HG03378 (cell line): ENCODE measurements at regions not wholly inside any gene's neighbourhood (a gene's known extent, or its start where the extent isn't known, plus 50 kb on each side); places are given as distances from the start of the nearest gene placed in this dataset.

Source experiments
- ATAC-seq: cut with Tn5 transposase; IDR thresholded peaks from one replicate; pipeline ENCODE4 v1.9.1; 2021; ENCODE audit warnings: mild to moderate bottlenecking, moderate library complexity; ENCODE audit not compliant: unreplicated experiment

DNA sequence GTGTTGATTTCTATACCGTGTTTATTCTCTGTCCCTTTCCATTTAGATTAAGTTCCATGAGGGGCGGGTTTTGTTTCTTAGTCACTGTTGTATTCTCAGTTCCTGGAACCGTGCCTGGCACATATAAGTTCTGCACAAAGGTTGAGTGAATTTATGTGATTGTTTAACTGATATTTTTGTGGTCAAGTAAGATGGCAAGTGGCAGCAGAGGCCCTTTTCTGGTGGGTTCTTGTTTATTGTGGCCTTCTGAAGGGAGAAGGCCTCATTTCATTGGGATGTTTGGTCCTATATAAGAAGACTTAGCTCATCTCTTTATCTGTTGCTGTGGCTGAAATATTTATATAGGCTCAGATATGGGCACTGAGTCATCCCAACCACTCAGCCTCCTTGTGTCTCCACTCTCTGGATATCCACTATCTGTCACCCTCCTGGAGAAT, 262.5 kb downstream of the PSAT1 start:
- ATAC-seq, result no peak

DNA sequence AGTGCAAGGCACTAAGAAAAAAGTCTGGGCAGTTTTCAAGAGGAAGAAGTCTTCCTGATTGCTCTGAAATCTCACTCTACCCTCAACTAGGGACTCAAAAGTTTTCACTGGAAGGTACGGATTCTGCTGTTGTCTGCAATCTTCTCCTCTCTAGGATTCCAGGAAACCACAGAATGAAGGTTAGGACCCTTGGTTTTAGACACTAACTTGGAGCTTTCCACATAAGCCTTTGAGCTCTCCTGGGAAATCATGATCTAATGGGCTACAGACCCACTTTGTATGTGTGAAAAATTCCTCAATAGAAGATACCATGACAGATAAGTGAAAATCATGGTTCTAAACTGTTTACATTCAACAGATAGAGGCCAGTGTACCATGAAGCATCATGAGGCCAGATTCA, 265.1 kb downstream of the PSAT1 start:
- ATAC-seq, result no peak

DNA sequence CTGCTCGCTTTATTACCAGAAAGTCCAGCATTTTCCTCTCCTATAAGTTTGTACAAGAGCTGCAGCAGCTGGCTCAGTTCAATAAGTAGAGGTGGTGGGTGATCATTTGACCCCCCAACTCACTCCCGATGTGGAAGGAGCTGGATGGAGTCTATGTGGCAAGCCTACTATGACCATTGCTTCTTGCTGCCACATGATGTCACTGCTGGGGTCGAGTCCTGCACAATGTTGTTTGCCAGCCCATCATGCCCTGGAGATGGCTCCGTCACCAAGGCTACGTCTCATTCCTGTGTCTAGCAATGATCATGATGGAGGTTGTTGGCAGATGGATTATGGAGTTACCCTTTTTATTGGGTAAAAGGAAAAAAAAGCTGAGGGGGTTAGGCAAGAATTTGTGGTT, 266.3 kb downstream of the PSAT1 start:
- ATAC-seq, result no peak

DNA sequence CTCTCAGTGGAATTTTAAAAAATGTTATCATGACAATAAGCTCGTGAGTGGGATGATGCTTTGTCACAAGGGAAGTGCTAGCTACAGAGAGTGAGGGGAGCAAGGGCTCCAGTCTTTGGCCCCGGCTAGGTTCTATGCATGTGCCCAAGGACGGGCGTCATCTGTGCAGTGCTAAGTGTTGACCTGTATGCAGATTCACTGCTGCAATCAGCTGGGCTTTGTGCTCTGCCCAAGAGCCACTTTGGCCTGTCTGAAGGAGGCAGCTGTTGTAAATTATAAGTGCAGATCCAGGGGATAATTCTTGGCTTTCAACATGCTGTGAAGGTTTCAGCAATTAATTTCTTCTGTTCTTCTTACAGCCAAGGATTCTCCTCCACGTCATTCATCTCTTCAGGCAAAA, 268.6 kb downstream of the PSAT1 start:
- ATAC-seq, result no peak

DNA sequence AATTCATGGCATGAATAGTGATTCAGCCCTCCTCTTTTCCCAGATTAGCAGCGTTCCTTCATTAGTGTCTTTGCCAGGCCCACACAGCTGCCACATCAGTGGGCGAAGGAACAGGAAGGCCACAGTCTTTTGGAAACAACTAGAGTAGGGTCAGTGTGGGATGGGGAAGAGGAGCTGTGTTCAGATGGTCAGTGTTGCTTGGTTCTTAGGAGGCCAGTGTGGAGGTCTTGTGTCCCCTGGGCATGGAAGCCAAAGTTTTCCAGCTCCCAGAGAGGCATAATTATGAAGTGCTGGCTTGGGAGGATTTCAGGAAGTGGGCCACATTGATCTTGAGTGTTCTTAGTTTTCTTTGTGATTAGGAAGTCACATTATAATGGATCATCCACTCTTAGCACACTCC, 269.6 kb downstream of the PSAT1 start:
- no peak for ATAC-seq

DNA sequence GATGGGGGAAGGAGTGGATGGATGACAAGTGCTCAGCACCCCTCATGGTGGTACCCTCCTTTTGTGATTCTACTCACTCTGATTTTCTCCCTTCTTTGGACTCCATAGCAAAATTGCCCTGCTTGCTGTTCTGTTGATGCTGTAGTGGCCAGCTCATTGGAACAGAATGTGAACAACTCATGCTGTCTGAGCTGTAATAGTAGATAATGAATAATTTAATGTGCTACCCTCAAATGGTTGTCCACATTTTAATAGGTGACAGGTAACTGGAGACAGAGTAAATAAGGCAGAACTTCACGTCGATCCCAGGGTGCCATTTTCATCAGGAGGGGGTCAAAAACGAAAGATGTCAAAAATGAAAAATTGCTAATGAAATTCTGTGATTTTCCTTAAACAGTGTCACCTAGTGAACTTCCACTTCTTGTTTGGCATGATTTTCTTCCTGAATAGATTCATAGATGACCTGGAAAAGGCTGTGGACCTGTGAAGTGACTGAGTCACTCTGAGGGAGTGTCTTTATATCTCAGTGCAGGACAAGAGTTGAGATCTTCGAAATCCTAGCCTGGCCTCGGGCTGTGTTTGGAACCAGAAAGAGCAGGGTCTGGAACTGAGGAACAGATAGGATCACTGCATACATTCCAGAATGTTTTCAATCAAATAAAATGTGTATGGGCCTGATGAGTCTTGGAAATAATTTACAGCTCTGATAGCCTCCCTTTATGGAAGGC, 270.2 kb downstream of the PSAT1 start:
- no peak for ATAC-seq

DNA sequence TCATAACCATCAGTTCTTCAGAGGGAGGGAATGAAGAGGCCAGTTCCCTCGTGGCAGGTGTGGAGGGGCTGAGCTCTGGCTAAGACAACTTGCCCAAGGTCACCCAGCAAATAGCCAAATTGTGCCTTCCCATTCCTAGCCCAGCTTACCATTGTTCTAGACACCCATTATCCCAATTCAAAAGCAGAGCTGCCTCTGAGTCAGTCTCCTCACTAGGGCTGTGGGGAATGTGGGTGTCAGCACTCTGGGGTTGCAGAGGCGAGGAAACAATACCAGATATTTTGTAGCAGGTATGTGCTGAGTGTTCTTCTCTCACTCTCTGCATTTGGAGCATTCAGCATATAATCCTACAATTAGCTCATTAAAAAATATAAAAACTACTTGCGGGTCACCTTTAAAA, 270.8 kb downstream of the PSAT1 start:
- ATAC-seq, result no peak

DNA sequence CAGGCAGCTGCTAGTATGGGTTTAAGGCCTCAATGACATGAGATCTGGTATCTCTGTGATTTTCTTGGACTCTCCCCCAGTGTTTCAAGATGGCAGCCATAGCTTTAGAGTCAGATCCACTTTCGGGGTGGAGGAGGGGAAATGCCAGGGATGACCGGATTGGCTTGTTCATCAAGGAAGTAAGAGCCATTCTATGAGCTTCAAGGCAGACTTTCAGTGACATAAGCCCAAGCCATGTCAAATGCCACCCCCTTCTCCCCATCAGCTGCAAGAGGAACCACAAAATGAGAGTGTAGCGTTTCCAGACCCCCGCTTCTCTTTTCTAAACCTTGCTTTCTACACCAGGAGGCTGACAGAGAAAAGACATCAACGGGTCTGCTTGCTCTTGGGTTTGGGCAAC, 271.8 kb downstream of the PSAT1 start:
- no peak for ATAC-seq

DNA sequence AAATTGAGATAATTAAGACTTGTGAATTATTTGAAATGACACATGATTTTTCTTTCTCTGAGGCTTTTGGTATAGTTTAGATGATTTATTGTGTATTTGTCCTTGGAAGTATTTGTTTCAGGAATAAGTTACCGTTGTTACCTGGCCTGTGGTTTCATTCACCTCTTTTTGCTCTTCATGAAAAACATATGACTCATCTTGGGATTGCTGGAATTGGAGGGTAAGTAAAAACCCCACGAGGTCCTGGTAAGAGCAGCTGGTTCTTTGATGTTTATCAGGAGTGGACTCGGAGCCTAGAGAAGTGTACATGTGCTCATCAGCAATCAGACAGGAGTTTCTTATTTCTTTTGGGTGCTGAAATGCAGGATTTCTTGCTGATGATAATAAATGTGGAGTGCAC, 275.3 kb downstream of the PSAT1 start:
- no peak for ATAC-seq

DNA sequence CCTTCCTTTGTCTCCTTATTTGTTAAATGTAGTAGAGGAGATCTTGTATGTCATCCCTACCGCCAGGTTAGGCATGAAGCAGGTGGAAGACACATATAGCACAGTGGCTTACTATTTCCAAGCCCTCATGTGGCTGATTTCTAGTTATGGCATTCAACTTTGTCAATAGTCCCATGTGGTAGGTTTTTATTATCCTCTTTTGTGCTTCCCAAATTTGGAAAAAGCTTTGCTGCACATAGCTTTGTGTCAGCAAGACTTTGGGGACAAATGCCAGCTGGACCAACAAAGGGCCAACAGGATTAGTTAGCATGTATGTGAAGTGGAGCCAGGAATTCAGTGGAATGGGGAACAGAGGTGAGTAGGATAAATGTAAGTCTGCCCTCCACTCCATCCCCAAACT, 276.3 kb downstream of the PSAT1 start:
- ATAC-seq, result no peak

DNA sequence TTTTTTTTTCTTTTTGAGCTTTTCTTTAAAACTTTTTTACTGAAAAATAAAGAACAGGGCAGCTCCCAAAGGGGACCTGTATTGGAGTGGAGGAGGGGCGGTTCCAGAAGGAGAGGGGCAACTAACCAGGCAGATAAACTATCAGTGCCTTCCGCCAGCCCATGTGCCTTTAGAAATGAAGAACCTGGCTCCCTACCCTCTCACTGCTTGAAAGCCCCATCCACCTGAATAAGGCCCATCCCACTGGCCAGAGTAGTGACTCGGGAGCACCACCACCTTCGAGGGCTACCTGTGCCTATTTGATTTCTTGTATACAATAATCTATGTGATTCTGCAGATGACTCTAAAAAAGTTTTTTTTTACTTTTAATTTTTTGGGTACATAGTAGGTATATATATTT, 276.7 kb downstream of the PSAT1 start:
- no peak for ATAC-seq

DNA sequence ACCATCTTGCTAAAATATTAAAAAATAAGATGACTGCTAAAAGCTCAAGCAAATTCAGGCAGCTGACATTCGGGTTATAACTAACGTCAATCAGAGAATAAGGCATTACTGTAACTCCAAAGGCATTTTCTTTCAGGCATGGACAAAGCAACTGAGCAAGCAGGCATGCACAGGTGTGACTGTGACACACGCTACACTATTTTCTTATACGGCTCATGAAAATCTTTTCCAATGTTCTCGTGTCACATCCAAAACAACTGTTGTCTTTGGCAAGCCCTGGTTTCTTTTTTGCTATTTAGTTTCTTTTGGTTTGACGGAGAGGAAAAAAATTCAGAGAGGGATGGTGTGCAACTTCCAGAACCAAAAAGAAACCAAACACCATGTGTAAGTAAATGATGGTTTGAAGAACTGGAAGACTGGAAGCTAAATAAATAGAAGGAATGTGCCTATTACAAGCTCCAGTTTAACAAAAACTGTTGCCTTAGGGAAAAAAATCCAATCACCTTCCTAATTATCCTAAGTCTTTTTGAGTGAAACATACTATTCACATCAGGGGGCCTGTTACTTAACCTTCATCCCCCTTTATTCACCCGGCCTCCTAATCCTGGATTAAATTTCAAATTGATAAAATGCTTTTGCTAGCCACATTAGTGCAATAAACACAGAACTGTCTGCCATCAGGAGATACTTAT, 277.6 kb downstream of the PSAT1 start:
- ATAC-seq, result no peak

DNA sequence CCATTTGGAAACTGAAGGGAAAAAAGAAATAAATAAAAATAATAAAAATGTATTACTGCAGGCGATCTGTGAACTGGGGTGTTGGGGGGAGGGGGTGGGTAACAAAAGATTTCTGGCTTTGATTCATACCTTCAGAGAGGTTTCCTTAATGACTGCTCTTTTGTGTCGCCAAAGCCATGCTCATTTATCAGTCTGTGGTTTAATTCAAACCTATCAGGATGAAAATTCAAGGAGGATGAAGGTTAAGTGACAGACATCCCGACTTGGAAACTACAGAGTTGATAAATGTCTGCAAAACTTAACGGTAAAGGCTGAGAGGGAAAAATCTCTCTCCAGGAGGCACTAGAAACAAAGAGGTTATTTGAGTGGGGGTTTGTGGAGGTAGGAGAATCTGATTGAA, 278.2 kb downstream of the PSAT1 start:
- no peak for ATAC-seq

DNA sequence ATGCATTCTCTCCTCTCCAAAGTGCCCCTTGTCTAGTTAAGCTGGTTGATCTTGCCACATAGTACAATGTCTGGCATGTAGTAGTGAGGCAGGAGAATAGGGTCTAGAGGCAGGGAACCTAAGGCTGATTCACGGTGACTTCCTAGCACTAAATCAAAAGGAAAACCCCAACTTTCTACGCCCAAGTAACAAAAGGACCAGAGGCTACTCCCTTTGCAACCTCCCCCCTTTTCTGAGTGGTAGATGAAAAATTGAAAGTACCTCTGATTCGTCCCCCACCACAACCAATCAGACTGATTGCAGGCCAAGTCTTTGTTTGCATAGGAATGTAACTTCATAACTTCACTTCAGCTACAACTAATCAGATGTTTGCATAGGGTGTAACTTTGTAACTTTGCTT, 278.8 kb downstream of the PSAT1 start:
- ATAC-seq, result no peak

DNA sequence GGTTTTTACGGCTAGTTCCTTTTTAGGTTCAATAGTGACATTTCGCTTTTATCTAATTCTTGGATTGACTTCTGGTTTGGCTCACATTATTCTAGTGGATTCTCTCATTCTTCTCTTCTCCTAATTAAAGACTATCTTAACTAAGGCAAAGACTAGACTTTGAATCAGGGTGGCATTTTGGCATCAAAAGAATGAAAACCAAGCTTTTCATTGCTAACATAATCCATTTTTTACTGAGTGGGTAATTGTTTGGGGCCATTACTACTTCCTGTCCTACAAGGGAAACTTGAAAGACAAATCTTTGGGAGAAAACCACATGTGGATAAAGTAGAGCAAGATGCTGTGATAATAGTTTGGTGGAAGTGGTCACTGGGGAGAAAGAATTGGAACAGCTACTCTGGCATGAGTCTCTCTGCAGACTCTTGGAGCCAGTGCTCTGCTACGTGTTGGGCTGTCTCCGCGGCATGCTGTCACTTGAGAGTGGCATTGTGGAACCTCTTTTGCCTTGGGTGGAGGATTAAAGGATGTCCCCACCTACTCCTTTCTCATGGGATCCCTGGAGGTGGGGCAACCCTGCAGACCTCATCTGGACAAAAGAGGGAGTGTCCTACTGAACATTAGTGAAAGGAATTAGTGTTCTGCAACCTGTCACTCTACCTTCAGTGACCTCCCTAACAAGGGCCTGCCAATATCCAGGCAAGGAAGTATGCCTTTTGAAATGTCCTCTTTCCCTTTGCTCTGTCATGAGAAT, 280.4 kb downstream of the PSAT1 start:
- no peak for ATAC-seq

DNA sequence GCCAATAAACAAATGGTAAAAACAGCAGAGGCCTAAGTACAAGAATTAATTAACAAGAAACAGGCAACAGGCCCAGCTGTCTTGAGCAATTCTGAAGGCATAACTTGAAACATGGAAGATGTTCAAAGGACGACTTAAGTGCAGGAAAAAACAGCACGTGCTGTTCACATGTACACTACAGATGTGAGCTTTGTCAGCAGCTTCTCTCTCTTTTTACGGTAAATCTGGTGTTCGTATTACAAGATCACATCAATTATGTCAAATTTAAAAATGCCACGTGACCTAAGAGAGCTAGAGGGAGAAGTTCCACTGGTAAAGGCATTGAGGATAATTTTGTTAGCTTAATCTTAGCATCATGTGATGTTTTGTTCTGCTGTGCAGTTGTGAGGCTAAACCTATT, 281.1 kb downstream of the PSAT1 start:
- no peak for ATAC-seq

DNA sequence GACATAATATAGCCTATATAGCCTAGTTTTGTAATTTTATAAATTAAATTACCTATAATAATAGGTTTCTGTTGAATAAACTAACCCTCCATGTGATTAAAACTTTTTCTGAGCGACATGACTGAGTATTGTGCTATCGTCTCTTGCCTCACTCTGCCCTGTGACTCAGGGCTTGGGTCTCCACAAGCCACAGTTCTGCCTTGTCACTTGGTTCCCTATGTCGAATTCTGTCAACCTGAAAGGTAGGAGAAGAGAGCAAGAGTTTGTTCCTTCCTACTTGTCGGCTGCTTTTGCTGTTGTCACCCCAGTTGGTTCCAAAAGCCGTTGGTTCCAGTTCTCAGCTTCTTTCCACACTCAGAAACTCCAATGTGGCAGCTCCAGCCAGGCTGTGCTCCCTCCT, 285.9 kb downstream of the PSAT1 start:
- no peak for ATAC-seq

DNA sequence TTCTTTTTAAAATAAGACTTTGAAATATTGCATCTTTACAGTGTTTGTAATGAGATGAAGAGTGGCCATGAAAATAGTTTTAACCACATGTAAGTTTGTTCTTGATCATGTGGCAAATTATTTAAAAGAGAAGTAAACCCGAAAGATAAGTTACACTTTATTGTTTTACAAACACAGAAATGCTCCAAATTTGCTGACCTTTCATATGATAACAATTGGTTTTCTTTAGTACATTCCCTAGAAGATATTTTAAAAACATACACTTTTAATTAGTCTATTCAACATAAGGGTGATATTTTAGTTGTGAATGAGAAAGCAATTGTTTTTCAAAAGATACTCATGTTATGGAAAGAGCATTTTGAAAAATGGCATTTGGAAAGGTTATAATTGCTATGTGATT, 287.7 kb downstream of the PSAT1 start:
- ATAC-seq, result no peak

DNA sequence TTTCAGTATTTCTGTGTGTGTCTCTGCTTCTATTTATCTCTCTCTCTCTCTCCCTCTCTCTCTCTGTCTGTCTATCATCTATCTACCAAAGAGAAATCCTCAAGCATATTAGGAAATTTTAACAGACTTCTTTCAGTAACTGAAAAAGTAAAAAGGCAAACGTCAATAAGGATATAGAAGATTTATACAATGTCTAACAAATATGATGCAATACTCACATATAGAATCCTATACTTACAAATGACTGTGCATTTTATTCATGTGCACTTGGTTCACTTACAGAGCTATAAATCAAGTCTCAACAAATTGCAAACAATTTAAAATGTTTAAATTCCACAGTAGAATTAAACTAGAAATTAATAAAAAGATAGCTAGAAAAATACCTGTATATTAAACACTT, 289.0 kb downstream of the PSAT1 start:
- no peak for ATAC-seq

DNA sequence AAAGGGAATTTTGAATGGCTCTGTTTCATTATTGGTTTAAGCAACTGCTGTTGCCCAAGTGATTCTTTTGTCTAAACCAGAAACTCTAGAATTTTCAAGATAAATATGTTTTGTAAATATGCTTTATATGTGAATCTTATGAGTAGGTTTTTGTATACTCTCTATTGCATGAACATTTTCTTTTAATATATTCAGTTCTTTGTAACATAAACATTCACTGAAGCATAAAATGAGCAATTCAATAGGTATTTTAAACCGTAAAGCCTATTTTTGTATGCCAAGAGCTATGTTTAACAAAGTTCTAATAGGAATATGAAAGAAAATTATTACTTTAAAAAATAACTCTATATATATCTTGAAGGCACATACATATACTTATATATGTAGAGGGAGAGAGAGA, 293.1 kb downstream of the PSAT1 start:
- no peak for ATAC-seq

DNA sequence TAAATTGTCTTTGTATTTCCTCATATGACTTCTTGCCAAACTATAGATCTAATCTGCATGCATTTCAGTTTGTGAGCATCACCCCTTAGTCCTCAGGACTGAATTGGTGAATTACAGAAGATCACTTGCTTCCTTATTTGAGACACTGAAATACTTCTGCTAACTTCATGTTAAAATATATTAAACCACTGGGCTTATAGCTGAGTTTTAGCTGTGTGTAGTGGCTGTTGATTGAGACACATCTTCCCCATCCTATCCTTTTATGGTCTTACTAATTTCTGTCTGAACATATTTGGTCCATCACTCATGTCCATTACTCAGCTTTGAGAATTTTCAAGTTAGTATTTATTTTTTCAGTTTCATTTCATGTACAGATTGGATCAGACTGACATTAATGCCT, 295.9 kb downstream of the PSAT1 start:
- no peak for ATAC-seq
